ENCODE measurements at regions not wholly inside any gene's neighbourhood (a gene's known extent, or its start where the extent isn't known, plus 50 kb on each side); places are given as distances from the start of the nearest gene placed in this dataset.

- no peaks in the 10 kb centered on the region for H3K4me1 Mint-ChIP-seq
These were observed 542.5 kb upstream of the PKN2 start for GRCh38 chr1:88141499-88142074.

GRCh38 chr1:88145752-88146151 is 538.3 kb upstream of the PKN2 start:
- H3K9me3 Mint-ChIP-seq, result no peaks in the 10 kb centered on the region
- no peak overlapping the region for H3K27ac Mint-ChIP-seq
- H3K4me3 Mint-ChIP-seq, result no peak overlapping the region
- no peak for TF ChIP-seq CTCF (IDR thresholded peaks at IDR 0.05; ENCODE audit: unreplicated experiment in 3 of 3)
- peaks cover 3% of the 10 kb centered on the region for H3K36me3 Mint-ChIP-seq (ENCODE audit: low read depth)
- peaks cover 6% of the 10 kb centered on the region for H3K27me3 Mint-ChIP-seq (ENCODE audit: low read depth)
- no peaks in the 10 kb centered on the region for H3K4me1 Mint-ChIP-seq

More at GRCh38 chr1:88141499-88142074, 542.5 kb upstream of the PKN2 start:
- Mint-ChIP-seq H3K36me3 (ENCODE audit: low read depth) (peaks cover 3% of the 10 kb centered on the region), H3K9me3 (no peaks in the 10 kb centered on the region), H3K27me3 (ENCODE audit: low read depth) (peaks cover 6% of the 10 kb centered on the region), H3K4me3 (no peak overlapping the region), H3K27ac (no peak overlapping the region)
- TF ChIP-seq CTCF (IDR thresholded peaks at IDR 0.05; ENCODE audit: unreplicated experiment in 3 of 3), result no peak

- Mint-ChIP-seq H3K4me1 (no peaks in the 10 kb centered on the region), H3K9me3 (no peaks in the 10 kb centered on the region), H3K36me3 (ENCODE audit: low read depth) (peaks cover 3% of the 10 kb centered on the region), H3K27ac (no peak overlapping the region), H3K27me3 (ENCODE audit: low read depth) (no peaks in the 10 kb centered on the region), H3K4me3 (no peak overlapping the region)
- TF ChIP-seq CTCF (IDR thresholded peaks at IDR 0.05; ENCODE audit: unreplicated experiment in 3 of 3), result no peak
These were observed 534.4 kb upstream of the PKN2 start for GRCh38 chr1:88149686-88150085.

- Mint-ChIP-seq H3K4me1 (no peaks in the 10 kb centered on the region), H3K4me3 (no peak overlapping the region), H3K27ac (peak overlapping the region in 1 of 3 experiments; percentile 73), H3K9me3 (no peaks in the 10 kb centered on the region), H3K36me3 (ENCODE audit: low read depth) (no peaks in the 10 kb centered on the region), H3K27me3 (ENCODE audit: low read depth) (no peaks in the 10 kb centered on the region)
- TF ChIP-seq CTCF (IDR thresholded peaks at IDR 0.05; ENCODE audit: unreplicated experiment in 3 of 3), result no peak
These were observed 533.7 kb upstream of the PKN2 start for GRCh38 chr1:88150330-88150729.

- H3K9me3 Mint-ChIP-seq, result no peaks in the 10 kb centered on the region
- peaks cover 5% of the 10 kb centered on the region for H3K27me3 Mint-ChIP-seq (ENCODE audit: low read depth)
- H3K4me3 Mint-ChIP-seq, result no peak overlapping the region
- no peaks in the 10 kb centered on the region for H3K36me3 Mint-ChIP-seq (ENCODE audit: low read depth)
- H3K27ac Mint-ChIP-seq, result no peak overlapping the region
- no peak for TF ChIP-seq CTCF (IDR thresholded peaks at IDR 0.05; ENCODE audit: unreplicated experiment in 3 of 3)
- no peaks in the 10 kb centered on the region for H3K4me1 Mint-ChIP-seq
These were observed 520.9 kb upstream of the PKN2 start for GRCh38 chr1:88163187-88163586.

- Mint-ChIP-seq H3K27ac (peak overlapping the region; percentile 82 to 94 (median 87)), H3K9me3 (no peaks in the 10 kb centered on the region), H3K4me1 (no peaks in the 10 kb centered on the region), H3K4me3 (no peak overlapping the region), H3K27me3 (ENCODE audit: low read depth) (peaks cover 5% of the 10 kb centered on the region), H3K36me3 (ENCODE audit: low read depth) (no peaks in the 10 kb centered on the region)
- no peak for TF ChIP-seq CTCF (IDR thresholded peaks at IDR 0.05; ENCODE audit: unreplicated experiment in 3 of 3)
These were observed 515.9 kb upstream of the PKN2 start for GRCh38 chr1:88168126-88168525.

Data from nephron (organoid).